GM11168 (cell line): ENCODE measurements at regions not wholly inside any gene's neighbourhood (a gene's known extent, or its start where the extent isn't known, plus 50 kb on each side); places are given as distances from the start of the nearest gene placed in this dataset.

ENCODE experiments used
- in situ Hi-C: fragments of 300-500 bp; cut with MboI; formaldehyde crosslinking; loops from one replicate; pipeline ENCODE4 v1.12.0; 2022; ENCODE audit warnings: low sequenced_read_pairs; ENCODE audit not compliant: unreplicated experiment

DNA sequence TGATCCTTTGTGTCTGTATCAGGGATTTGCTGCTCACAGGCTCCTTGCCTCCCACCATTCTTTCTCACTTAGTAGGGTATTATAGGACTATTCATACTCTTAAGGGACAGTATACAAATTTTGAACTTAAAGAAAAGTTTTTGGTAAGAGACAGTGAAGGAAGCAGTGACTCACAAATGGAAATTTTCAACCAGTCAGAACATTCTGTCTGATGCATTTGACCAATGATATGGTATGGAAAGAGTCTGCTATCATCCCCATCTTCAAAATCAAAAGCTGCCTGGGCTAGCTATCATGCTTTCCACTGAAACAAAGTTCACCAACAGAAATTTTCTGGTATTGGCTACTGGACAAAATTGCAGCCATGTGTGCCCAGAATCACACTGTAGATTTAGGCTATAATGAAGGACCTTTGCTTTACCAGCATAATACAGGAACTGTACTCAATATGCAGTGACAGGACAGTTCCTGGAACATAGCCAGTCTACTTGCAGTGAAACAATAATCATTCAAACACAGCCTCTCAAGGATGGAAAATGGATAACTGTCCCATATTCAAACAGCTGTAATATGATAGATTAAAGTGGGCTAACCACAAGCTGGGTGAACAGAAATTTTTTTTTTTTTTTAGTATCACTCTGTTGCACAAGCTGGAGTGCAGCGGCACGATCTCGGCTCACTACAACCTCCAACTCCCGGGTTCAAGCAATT, 109.0 kb upstream of the ACSL4 start:
- in situ Hi-C loops: no loop called here

DNA sequence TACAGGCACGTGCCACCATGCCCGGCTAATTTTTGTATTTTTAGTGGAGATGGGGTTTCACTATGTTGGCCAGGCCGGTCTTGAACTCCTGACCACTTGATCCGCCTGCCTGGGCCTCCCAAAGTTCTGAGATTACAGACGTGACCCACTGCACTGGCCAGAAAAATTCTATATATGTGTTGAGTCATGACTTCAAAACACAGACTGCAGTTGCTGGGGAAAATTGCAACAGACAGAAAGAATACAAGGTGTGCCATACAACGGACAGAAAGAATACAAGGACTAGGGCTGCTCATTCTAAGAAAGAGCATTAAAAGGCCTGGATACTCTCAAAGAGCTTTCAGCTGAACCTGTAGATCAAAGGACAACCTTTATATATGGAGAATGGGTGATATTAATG, 109.6 kb upstream of the ACSL4 start:
- in situ Hi-C loops: no loop called here

DNA sequence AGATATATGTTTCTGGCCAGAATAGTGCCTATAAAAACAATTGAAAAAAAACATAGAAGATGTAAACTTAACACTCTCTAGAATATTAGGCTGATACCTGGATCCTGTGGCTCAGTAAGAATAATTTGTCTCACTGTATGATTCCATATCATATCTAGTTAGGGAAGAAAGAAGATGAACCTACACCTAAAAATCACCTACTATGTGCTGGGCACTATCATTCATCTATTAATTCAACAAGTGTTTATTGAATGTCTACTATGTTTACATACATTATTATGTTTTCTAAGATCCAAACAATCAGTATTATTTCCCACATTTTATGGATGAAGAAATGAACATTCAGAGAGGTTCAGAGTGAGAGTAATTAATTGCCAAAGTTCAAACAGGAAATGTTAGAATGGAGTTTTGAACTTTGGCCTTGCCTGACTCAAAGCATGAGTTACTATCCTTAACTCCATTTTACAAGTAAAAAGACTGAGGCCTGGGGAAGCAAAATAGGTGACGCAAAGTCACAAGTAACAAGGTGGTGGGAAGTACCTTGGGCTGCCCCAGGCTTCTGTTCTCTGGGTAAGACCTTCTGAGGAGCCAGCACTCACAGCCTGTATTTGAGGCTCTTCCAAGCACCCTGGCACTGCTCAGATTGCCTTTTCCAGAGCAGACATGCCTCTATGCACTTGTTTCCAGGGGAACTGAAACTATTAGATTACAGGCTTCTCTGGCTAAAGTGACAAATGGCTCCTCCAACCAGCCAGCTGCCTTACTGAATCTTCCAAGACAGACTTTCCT, 111.1 kb upstream of the ACSL4 start:
- in situ Hi-C loops: no loop called here

DNA sequence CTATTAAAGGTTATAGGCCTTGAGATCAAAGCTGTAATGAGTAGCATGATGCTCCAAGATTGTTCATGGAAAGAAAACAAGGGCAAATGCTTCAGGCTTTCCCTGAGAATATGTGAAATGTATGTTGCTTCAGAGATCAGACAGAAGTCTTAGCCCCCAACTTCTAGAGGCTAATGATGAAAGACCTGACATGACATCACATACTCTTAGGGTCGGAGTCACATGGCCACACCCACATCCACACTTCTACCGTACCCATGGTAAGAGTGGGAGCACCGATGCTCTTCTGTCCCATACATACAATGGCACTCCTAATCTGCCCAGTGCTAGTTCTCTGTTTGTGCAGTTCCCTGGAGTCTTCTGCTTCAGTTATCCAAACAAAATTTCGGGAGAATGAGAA, 111.9 kb upstream of the ACSL4 start:
- in situ Hi-C loops: no loop called here

DNA sequence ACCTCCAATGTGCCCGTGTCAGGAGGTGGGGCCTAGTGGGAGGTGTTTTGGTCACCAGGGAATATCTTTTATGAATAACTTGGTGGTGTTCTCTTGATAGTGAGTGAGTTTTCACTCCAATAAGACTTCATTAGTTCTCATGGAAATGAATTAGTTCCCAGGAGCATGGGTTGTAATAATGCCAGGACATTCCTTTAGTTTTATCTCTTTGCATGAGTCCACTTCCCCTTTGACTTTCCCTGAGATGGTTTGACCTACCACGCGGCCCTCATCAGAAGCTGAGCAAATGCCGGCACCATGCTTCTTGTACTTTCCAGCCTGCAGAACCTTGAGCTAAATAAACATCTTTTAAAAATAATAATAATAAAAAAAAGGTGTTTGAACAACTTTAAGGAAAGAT, 112.9 kb upstream of the ACSL4 start:
- in situ Hi-C loops: no loop called here

DNA sequence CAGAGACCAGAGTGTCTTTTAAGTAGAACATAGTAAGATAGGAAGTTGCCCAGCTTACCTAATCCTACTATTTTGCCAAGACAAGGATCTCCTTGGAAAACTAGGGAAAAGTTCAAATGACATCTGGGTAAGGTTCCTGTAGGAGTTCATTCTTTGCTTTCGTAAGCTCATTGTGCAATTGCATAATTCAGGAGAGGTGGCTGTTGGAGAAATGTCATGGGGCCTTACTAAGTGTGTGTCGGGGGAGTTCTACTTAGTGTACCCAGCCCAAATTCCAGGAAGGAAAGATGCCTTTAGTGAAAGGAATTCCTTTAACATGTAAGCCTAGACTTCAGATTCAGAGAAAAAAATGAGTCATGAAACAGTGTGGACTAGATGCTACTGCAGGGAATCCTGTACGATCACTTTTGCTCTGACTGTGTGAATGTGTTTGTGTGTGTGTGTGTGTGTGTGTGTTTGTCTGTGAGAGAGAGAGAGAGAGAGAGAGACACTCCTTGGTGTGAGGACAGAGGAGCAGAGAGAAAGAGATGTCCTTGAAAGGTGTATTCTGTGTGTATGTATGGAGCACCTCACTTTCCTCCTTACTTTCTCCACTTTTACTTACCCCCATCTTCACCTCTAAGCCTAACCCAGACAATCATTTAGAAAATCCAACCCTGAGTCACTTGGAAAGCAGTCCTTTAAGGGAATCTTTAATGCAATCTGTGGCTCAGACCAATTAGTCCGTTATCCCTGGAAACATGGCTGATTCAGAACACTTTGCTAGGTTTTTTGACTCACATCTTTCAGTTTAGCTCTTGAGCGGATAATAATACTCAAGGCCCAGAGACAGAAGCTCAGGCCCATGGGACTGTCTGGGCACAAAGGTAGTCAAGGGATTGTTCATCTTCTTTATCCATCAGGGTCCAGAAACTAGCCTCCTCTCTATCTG, 114.5 kb upstream of the ACSL4 start:
- in situ Hi-C loops: no loop called here

DNA sequence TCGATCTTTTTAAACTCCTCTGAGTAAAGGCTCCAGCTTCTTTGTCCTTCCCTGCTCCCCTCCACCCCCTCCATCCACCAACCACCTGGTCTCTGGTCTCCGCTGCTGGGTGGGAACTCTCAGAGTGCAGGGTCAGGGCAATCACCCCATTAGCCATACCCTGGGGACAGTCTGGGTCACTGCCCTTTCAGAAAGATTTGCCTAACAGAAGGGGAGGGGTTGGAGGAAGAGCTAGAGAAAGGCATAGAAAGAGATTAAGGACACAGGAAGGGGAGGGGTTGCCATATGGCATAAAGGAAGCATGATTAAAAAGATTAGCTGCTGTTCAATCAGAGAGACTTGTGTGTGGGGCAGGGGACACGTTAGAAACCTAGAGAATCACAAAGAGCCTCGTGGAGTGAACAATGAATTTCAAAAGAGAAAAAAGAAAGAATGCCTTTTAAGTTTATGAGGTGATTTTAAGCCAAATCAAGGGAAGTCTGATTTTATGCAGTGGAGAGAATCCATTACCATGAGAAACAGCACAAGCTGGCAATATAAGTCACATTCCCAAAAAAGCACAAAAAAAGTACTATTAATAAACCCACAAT, 115.5 kb upstream of the ACSL4 start:
- in situ Hi-C loops: no loop called here

DNA sequence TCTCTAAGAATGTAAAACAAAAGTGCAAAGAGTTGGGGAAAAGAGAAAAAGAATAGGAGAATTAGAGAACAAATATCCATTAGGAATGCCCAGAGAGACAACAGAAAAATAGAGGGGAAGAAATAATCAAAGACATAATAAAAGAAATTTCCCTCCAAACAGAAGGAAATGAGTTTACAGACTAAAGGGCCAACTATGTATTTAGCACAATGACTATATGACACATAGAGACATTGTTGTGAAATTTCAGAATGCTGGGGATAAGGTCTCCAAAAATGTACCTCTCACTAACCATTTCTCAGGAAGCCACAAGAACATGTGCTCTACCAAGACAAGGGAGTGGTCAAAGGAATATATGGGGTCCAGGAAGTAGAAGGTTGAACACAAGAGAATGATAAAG, 121.0 kb upstream of the ACSL4 start:
- in situ Hi-C loops: no loop called here

DNA sequence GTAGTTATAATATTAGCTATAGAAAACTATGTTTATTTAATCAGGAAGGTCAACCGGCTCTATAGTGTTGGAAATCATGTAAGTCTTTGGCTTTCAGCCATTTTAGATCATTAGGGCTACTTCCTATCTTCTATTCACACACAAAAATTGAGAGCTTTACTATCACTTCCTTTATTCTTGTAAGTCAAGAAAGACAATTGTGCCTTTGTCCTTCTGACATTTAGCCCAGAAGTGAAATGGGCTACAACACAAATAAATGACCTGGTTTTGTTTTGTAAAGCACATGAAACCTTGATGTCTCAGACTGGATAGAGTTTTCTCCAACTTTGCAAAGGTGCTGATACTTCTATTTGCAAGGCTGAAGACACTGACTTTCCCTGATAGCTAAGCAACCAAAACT, 122.4 kb upstream of the ACSL4 start:
- in situ Hi-C loops: loop anchor here (5.0 kb wide), 1 partner anchor 138 kb away; no protein-coding TSS in a partner anchor

DNA sequence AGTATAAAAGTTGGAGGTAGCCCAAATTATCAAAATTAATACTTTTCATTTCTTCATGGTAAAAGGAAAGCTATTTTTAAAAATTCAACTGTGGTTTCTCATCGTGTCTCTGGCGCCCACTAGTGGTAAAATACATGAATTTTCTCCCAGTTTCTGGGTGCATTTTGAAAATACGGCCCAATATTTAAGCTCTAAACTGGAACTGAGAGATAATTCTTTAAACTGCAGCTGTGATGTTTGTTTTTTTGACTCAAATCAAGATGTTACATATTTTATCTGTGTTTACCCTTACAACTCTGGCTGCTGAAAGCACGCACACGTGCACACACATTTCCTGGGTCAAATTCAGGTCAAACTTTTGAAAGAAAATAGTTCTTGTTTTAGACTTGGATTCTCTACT, 123.9 kb upstream of the ACSL4 start:
- in situ Hi-C loops: loop anchor here (5.0 kb wide), 1 partner anchor 140 kb away; no protein-coding TSS in a partner anchor

DNA sequence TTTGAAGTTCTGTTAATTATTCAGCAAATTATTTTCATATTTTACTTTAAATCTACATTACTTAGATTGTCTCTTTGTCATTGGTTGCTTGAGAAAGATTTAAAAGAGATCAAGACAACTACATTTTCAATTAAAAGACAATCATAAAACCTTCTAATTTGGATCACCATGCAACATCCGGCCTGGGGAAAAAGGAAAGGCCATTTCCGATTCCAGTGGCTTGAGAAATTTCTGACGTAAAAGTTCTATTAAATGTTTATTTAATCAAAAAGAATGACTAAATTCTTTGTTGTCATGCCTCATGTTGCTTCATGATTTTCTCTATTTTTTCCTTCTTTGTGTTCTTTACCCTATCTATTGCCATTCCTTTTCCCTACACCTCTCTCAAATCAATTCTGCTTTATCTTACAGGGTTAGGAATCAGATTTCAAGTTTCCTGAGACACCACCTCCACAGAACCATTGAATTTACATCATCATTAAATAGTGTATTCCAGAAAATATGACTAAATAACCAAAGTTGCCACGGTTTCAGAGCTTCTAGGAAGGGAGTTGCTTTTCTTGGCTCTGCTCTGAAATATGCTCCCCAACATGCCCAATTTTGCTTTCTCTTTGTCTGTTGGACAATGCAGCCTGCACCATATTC, 124.6 kb upstream of the ACSL4 start:
- in situ Hi-C loops: loop anchor here (5.0 kb wide), 1 partner anchor 140 kb away; no protein-coding TSS in a partner anchor

DNA sequence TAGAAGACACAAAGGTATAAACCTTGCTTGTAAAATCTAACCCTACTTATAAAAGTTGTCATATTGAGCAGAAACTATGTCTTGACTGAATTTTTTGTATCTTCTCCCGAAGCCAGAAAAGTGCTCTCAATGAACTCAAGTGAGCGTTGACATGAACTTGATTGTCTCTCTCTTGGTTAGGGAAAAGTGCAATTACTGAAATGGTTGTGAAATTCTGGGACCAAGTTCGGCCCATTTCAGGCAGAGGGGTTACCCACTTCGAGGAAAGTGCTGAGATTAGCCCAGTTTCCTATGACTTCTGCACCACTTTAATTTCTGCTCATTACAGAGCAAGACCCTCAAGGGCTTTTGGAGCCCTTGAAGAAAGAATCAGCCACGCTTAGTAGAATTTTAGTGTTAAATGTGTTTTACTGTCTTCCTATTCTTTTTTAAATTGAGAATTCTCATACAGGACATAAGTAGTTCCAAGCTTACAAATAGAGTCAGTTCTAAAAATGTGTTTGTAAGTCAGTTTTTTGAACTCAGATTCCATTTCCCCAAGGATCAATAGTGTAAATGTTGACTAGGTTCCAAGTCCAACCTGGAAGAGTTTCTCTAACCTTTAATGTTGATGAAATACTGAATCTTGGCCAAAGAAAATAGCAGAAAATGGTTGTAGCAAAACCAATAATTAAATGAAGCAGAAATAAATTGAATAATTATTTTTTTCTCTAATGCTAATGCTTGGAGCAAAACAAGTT, 125.7 kb upstream of the ACSL4 start:
- in situ Hi-C loops: loop anchor here (5.0 kb wide), 1 partner anchor 141 kb away; no protein-coding TSS in a partner anchor

DNA sequence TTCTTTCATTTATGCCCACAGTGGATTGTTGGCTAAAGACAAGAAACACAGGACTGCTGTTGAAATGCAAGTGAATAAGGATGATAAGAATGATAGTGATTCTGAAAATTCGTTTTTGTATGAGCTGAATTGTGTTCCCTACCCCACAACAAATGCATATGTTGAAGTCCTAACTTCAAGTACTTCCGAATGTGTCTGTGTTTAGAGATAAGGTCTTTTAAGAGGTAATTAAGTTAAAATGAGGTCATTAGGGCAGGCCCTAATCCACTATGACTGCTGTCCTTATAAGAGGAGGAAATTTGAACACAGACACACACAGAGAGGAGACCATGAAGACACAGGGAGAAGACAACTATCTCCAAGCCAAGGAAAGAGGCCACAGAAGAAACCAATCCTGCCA, 126.6 kb upstream of the ACSL4 start:
- in situ Hi-C loops: loop anchor here (5.0 kb wide), 1 partner anchor 142 kb away; no protein-coding TSS in a partner anchor

DNA sequence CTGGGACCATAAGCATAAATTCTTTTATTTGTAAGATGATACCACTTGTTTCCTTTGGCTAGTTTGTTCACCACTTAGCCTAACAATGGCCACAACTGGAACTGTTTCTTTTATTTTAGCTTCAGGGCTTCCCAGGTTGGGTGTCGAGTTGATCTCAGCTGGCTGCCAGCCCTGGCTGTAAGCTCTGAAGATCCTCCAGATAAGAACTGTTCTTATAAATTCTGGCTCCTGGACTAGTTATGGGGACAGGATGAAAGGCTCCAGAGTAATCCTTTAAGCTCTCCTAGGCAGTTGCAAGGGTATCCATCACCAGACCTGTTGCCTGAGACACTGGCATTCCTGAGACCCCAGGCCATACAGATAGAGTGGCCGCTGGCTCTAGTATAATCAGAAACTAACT, 129.4 kb upstream of the ACSL4 start:
- in situ Hi-C loops: no loop called here

DNA sequence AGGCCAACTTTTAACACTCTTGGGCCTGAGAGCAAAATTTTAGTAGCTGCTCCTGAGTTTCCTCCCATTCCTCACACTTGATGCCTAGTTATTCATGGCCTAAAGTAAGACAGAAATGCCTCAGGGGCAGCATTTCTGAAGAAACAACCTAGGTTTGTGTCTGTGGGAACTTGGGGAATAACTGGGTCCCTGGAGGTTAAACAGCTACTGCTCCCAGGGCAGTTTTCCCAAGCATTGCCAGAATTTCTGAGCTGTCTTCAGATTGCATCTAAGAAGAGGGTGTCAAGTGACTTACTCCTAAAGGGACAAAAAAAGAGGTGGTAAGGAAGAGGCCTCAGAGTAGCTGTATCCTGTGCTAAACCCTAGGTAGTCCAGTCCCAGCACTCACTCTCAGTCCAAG, 130.8 kb upstream of the ACSL4 start:
- in situ Hi-C loops: no loop called here

DNA sequence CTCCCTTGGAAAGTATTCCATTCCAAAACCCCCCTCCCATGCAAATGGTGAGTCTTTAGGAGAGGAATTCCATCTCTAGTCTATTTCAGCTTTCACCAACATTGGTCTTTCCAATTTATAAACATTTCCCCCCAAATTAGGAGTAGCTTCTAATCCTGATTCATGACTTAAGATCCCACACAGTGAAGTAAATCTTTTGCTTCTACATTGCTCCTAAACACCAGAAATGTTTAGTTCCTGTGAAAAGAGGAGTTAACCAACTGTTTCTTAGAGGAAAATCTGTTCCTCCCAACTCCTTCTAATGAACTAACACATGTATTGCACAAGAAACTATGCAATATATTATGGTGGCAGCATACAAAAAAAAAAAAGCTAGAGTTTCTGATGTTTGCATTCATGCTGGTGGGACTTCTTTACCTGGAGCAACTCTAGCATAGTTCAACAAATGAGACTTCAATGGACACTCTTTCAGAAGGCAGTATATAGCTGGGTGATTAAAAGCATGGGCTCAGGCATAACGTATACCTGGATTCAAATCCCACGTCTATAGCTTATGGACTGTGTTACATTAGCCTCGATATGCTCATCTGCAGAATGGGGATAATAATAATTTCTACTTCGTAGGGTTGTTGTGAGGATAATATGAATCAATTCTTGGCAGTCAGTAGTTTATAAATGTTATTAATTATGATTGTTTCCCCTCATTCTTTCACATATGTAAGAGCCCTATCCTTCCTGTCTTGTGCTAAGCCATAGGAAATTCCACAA, 131.6 kb upstream of the TMEM164 start:
- in situ Hi-C loops: no loop called here

DNA sequence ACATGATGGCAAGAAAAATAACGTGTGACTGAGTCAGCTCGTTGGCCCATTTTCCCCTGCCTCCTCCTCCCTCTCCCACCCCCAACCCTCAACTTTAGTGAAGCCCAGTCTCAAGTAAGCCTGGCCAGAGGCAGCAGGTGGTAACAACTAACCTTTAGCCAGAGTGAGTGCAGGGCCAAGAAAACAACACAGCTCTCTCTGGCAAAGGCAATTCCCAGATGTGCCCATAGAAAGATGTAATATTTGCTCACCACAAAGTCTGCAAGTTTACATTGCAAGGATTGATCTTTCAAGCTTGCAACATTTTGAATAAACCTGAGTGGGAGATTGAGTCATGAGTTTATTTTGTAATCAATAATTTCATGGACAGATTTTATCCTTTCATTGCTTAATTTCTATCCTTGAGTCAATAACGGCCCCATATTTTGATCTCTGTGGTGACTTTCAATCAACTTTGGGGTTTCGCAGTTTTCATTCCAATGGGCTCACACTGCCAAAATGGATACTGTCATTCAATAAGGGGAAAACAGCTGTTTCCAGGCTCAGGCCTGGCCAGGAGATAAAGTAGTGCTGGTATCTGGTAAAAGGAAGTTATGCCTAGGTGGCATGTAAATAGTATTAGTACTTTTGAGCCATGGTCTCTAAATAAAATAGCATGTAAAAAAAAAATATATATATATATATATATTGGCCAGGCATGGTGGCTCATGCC, 130.7 kb upstream of the TMEM164 start:
- in situ Hi-C loops: no loop called here

DNA sequence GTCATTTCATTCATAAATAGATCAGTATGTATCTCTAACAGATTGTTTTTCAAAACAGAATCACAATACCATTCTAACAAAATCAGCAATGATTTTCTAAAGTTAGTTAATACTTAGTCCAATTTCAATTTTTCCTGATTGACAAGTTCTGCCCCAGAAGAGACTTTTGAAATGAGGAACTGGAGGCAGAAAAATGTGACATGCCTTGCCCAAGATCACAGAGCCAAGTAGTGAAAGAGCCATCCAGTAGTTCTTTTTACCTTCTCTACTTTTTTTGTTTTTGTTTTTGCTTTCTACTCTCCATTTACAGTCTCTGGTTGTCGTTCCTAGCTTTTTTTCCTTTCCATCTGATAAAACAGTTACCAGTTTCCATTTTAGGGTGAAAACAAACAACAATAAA, 129.3 kb upstream of the TMEM164 start:
- in situ Hi-C loops: no loop called here
